ENCODE measurements at regions not wholly inside any gene's neighbourhood (a gene's known extent, or its start where the extent isn't known, plus 50 kb on each side); places are given as distances from the start of the nearest gene placed in this dataset.
"Not testable (repeated sequence)": the region's sequence is repeated elsewhere in the genome, so short reads cannot be mapped to it uniquely, and the experiment has no call there.

- BruUV-seq (replicated peaks) = no TSS peak
- Histone ChIP-seq H3K4me3 (ENCODE audit: low read depth, low read length, poor library complexity, severe bottlenecking) (no peak overlapping the region), H3K9me3 (ENCODE audit: low read depth, low read length, poor library complexity, severe bottlenecking) (no peaks in the 10 kb centered on the region), H3K36me3 (ENCODE audit: insufficient read depth, low read length, poor library complexity, severe bottlenecking) (no peaks in the 10 kb centered on the region), H3K27ac (ENCODE audit: low read depth, low read length, poor library complexity, severe bottlenecking) (no peak overlapping the region), H3K27me3 (replicated peaks; ENCODE audit: insufficient read depth, low read depth, low read length, poor library complexity) (no peaks in the 10 kb centered on the region), H3K4me1 (ENCODE audit: insufficient read depth, low read length, poor library complexity, severe bottlenecking) (no peaks in the 10 kb centered on the region)
- intact Hi-C loops (cut with micrococcal nuclease; ENCODE audit: unreplicated experiment) = no loop called here
- CTCF ChIA-PET = no interaction called here
- POLR2A ChIA-PET (ENCODE audit: low non-redundant PET) = no interaction called here
- no peak for TF ChIP-seq CTCF (conservative IDR thresholded peaks at IDR 0.05; ENCODE audit: low read depth, low read length)
- no peak for DNase-seq (ENCODE audit: low spot score)
Observed at GRCh38 chr5:82938901-82939725, 138.1 kb downstream of the TMEM167A start.

GRCh38 chr5:82932473-82933220 lies 144.5 kb downstream of the TMEM167A start:
- CTCF ChIA-PET = not testable (repeated sequence)

GRCh38 chr5:82931110-82931509 lies 146.1 kb downstream of the TMEM167A start:
- no peak overlapping the region for H3K27ac ChIP-seq (ENCODE audit: low read depth, low read length, poor library complexity, severe bottlenecking)
- no peaks in the 10 kb centered on the region for H3K9me3 ChIP-seq (ENCODE audit: low read depth, low read length, poor library complexity, severe bottlenecking)
- no peak overlapping the region for H3K4me3 ChIP-seq (ENCODE audit: low read depth, low read length, poor library complexity, severe bottlenecking)
- intact Hi-C loops (cut with micrococcal nuclease; ENCODE audit: unreplicated experiment) = no loop called here
- no peaks in the 10 kb centered on the region for H3K27me3 ChIP-seq (replicated peaks; ENCODE audit: insufficient read depth, low read depth, low read length, poor library complexity)
- TF ChIP-seq CTCF (conservative IDR thresholded peaks at IDR 0.05; ENCODE audit: low read depth, low read length) (no peak), EZH2 (IDR thresholded peaks at IDR 0.05; ENCODE audit: borderline replicate concordance, low read depth, low read length, poor library complexity, severe bottlenecking) (no peak)
- no TSS peak for BruUV-seq (replicated peaks)
- no peaks in the 10 kb centered on the region for H3K36me3 ChIP-seq (ENCODE audit: insufficient read depth, low read length, poor library complexity, severe bottlenecking)
- CTCF ChIA-PET = no interaction called here
- POLR2A ChIA-PET (ENCODE audit: low non-redundant PET) = no interaction called here
- DNase-seq (ENCODE audit: low spot score) = no peak
- no peaks in the 10 kb centered on the region for H3K4me1 ChIP-seq (ENCODE audit: insufficient read depth, low read length, poor library complexity, severe bottlenecking)

More at GRCh38 chr5:82932473-82933220, 144.5 kb downstream of the TMEM167A start:
- BruUV-seq (replicated peaks); DNase-seq (ENCODE audit: low spot score); H3K4me1 ChIP-seq (ENCODE audit: insufficient read depth, low read length, poor library complexity, severe bottlenecking); H3K36me3 ChIP-seq (ENCODE audit: insufficient read depth, low read length, poor library complexity, severe bottlenecking); intact Hi-C loops (cut with micrococcal nuclease; ENCODE audit: unreplicated experiment); H3K27me3 ChIP-seq (replicated peaks; ENCODE audit: insufficient read depth, low read depth, low read length, poor library complexity); POLR2A ChIA-PET (ENCODE audit: low non-redundant PET); H3K9me3 ChIP-seq (ENCODE audit: low read depth, low read length, poor library complexity, severe bottlenecking); H3K27ac ChIP-seq (ENCODE audit: low read depth, low read length, poor library complexity, severe bottlenecking); H3K4me3 ChIP-seq (ENCODE audit: low read depth, low read length, poor library complexity, severe bottlenecking): not testable (repeated sequence)

Data from A673 (cell line).